Thyroid gland (tissue), 4 donors: ENCODE measurements at regions not wholly inside any gene's neighbourhood (a gene's known extent, or its start where the extent isn't known, plus 50 kb on each side); places are given as distances from the start of the nearest gene placed in this dataset.

ENCODE experiments used
- DNase-seq, 2 donors: peaks; one replicate each; pipeline ENCODE4 v3.0.0-alpha.2; 2019
- H3K27ac ChIP-seq, 3 donors: fragments of 200-600 bp; sonication (generic); 1 replicate in 2 of 3; 2 replicates in 1 of 3; pipeline ENCODE4 v1.5.1; 2016 to 2019; ENCODE audit warnings: mild to moderate bottlenecking in 1 of 3, moderate library complexity in 1 of 3
- H3K27me3 ChIP-seq: fragments of 200-600 bp; sonication (generic); one replicate; pipeline ENCODE4 v1.5.1; 2019
- H3K36me3 ChIP-seq, 2 donors: fragments of 200-600 bp; sonication (generic); one replicate each; pipeline ENCODE4 v1.5.1; 2016 to 2019
- H3K4me1 ChIP-seq, 2 donors: fragments of 200-600 bp; sonication (generic); one replicate each; pipeline ENCODE4 v1.5.1; 2017 to 2019
- H3K4me3 ChIP-seq, 3 donors: fragments of 200-600 bp; sonication (generic); replicated peaks in 1 of 3; 1 replicate in 2 of 3; 2 replicates in 1 of 3; pipeline ENCODE4 v1.5.1; 2016; ENCODE audit warnings: mild to moderate bottlenecking in 1 of 3
- H3K9me3 ChIP-seq: fragments of 200-600 bp; sonication (generic); one replicate; pipeline ENCODE4 v1.5.1; 2017
- POLR2A ChIP-seq, 2 donors: fragments of 450-650 bp; IDR thresholded peaks; one replicate each; pipeline ENCODE4 v1.6.1; 2017; ENCODE audit warnings: antibody characterized with exemption in 2 of 2, mild to moderate bottlenecking in 2 of 2, moderate library complexity in 1 of 2
- WGBS, 2 donors: methylation state at CpG; one replicate each; pipeline ENCODE4 v1.1.5; 2017; 5-methylcytosine and 5-hydroxymethylcytosine counted together
- intact Hi-C: fragments of 100-400 bp; cut with DNase I; formaldehyde crosslinking; loops from one replicate; pipeline ENCODE4 v1.15.1; 2023
- TF ChIP-seq, protein P1 (sequence below), 6 experiments: fragments of 200-600 bp in 3 of 6; fragments of 450-650 bp in 3 of 6; sonication (generic) in 3 of 6; IDR thresholded peaks; one replicate each; pipeline ENCODE4 v1.5.1; 2016 to 2019; ENCODE audit warnings: antibody characterized with exemption in 6 of 6, mild to moderate bottlenecking in 2 of 6, inconsistent platforms in 1 of 6, moderate library complexity in 1 of 6

- no peak for TF ChIP-seq POLR2A (IDR thresholded peaks at IDR 0.05)
- TF ChIP-seq, protein P1, sequence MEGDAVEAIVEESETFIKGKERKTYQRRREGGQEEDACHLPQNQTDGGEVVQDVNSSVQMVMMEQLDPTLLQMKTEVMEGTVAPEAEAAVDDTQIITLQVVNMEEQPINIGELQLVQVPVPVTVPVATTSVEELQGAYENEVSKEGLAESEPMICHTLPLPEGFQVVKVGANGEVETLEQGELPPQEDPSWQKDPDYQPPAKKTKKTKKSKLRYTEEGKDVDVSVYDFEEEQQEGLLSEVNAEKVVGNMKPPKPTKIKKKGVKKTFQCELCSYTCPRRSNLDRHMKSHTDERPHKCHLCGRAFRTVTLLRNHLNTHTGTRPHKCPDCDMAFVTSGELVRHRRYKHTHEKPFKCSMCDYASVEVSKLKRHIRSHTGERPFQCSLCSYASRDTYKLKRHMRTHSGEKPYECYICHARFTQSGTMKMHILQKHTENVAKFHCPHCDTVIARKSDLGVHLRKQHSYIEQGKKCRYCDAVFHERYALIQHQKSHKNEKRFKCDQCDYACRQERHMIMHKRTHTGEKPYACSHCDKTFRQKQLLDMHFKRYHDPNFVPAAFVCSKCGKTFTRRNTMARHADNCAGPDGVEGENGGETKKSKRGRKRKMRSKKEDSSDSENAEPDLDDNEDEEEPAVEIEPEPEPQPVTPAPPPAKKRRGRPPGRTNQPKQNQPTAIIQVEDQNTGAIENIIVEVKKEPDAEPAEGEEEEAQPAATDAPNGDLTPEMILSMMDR (IDR thresholded peaks at IDR 0.05) = no peak
- no peaks in the 10 kb centered on the region for H3K27me3 ChIP-seq
- H3K9me3 ChIP-seq = no peaks in the 10 kb centered on the region
- H3K4me1 ChIP-seq = no peaks in the 10 kb centered on the region
- no peak overlapping the region for H3K27ac ChIP-seq
- whole genome bisulfite sequencing, 2 donors = 93 to 94% methylated on average over 5 of the region's 5 CpGs
- no peak overlapping the region for H3K4me3 ChIP-seq
- no peak for DNase-seq
- H3K36me3 ChIP-seq = no peaks in the 10 kb centered on the region
- intact Hi-C loops = no loop called here
Observed at GRCh38 chr13:72639377-72639776, 88.1 kb downstream of the MZT1 start.

GRCh38 chr13:72638059-72638815 lies 89.2 kb downstream of the MZT1 start:
- TF ChIP-seq POLR2A (IDR thresholded peaks at IDR 0.05) = no peak
- TF ChIP-seq, protein P1 (IDR thresholded peaks at IDR 0.05) = no peak

GRCh38 chr13:72637561-72637960 lies 89.9 kb downstream of the MZT1 start:
- no peaks in the 10 kb centered on the region for H3K36me3 ChIP-seq
- TF ChIP-seq, protein P1 (IDR thresholded peaks at IDR 0.05) = no peak
- TF ChIP-seq POLR2A (IDR thresholded peaks at IDR 0.05) = no peak
- no peaks in the 10 kb centered on the region for H3K4me1 ChIP-seq
- intact Hi-C loops = no loop called here
- H3K27me3 ChIP-seq = no peaks in the 10 kb centered on the region
- no peaks in the 10 kb centered on the region for H3K9me3 ChIP-seq
- H3K27ac ChIP-seq = no peak overlapping the region
- 66 to 69% methylated on average over 4 of the region's 4 CpGs for WGBS, 2 donors
- no peak overlapping the region for H3K4me3 ChIP-seq
- no peak for DNase-seq

More at GRCh38 chr13:72638059-72638815, 89.2 kb downstream of the MZT1 start:
- DNase-seq = no peak
- Histone ChIP-seq H3K36me3 (no peaks in the 10 kb centered on the region), H3K4me1 (no peaks in the 10 kb centered on the region), H3K9me3 (no peaks in the 10 kb centered on the region), H3K4me3 (no peak overlapping the region), H3K27ac (no peak overlapping the region), H3K27me3 (no peaks in the 10 kb centered on the region)
- intact Hi-C loops = no loop called here
- WGBS, 2 donors = 79 to 83% methylated on average over 7 of the region's 7 CpGs

DNA sequence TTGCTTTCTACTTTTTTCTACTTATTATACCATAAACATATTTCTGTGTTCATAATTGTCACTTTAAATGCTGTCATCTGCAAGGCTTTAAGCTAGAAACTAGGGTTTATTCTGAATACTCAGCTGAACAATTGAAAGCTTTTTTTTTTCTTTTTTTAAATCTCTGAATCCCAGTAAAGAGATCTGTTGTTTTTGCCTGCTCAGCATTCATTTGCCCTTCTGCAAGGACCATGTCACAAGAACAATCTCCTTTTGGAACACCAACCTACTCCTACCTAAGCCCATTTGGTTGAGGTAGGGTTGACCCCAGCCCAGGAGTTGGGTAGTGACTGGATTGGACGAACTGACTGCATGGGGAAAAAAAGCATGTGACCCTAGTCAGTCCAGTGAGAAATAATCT lies 92.6 kb downstream of the MZT1 start:
- WGBS, 2 donors = 67 to 82% methylated on average over 1 of the region's 1 CpG
- TF ChIP-seq, protein P1 (IDR thresholded peaks at IDR 0.05) = no peak
- no peak for TF ChIP-seq POLR2A (IDR thresholded peaks at IDR 0.05)
- H3K27ac ChIP-seq = no peak overlapping the region
- no peaks in the 10 kb centered on the region for H3K9me3 ChIP-seq
- H3K27me3 ChIP-seq = no peaks in the 10 kb centered on the region
- intact Hi-C loops = no loop called here
- H3K4me3 ChIP-seq = no peak overlapping the region
- no peaks in the 10 kb centered on the region for H3K36me3 ChIP-seq
- H3K4me1 ChIP-seq = no peaks in the 10 kb centered on the region
- DNase-seq = no peak

GRCh38 chr13:72622546-72622945 lies 104.9 kb downstream of the MZT1 start:
- no peak for DNase-seq
- WGBS, 2 donors = 83 to 85% methylated on average over 2 of the region's 2 CpGs
- H3K4me1 ChIP-seq = no peaks in the 10 kb centered on the region
- intact Hi-C loops = no loop called here
- no peaks in the 10 kb centered on the region for H3K9me3 ChIP-seq
- no peak overlapping the region for H3K27ac ChIP-seq
- H3K36me3 ChIP-seq = no peaks in the 10 kb centered on the region
- H3K4me3 ChIP-seq = no peak overlapping the region
- TF ChIP-seq POLR2A (IDR thresholded peaks at IDR 0.05) = no peak
- TF ChIP-seq, protein P1 (IDR thresholded peaks at IDR 0.05) = no peak
- no peaks in the 10 kb centered on the region for H3K27me3 ChIP-seq
